ENCODE measurements at regions not wholly inside any gene's neighbourhood (a gene's known extent, or its start where the extent isn't known, plus 50 kb on each side); places are given as distances from the start of the nearest gene placed in this dataset.
A peak's percentile ranks its signal among the peaks of the same experiment; 100 is the strongest.

- intact Hi-C loops (cut with micrococcal nuclease): no loop called here
- no peaks in the 10 kb centered on the region for H3K9me3 Mint-ChIP-seq
- no peak overlapping the region for H3K4me3 Mint-ChIP-seq
- no peaks in the 10 kb centered on the region for H3K36me3 Mint-ChIP-seq (ENCODE audit: low read depth)
- no peak overlapping the region for H3K27ac Mint-ChIP-seq
- H3K4me1 Mint-ChIP-seq (ENCODE audit: low read depth): no peaks in the 10 kb centered on the region
- H3K27me3 Mint-ChIP-seq: peaks cover 7% of the 10 kb centered on the region
Measured at GRCh38 chr6:160921095-160921494, 70.5 kb upstream of the MAP3K4 start.

GRCh38 chr6:160926281-160927276 lies 65.0 kb upstream of the MAP3K4 start:
- intact Hi-C loops (cut with micrococcal nuclease): no loop called here
- Mint-ChIP-seq H3K4me3 (no peak overlapping the region), H3K9me3 (no peaks in the 10 kb centered on the region), H3K27me3 (peaks cover 34% of the 10 kb centered on the region), H3K27ac (no peak overlapping the region), H3K36me3 (ENCODE audit: low read depth) (no peaks in the 10 kb centered on the region), H3K4me1 (ENCODE audit: low read depth) (peaks cover 12% of the 10 kb centered on the region)

GRCh38 chr6:160927416-160927815 lies 64.2 kb upstream of the MAP3K4 start:
- intact Hi-C loops (cut with micrococcal nuclease): no loop called here
- Mint-ChIP-seq H3K36me3 (ENCODE audit: low read depth) (no peaks in the 10 kb centered on the region), H3K4me3 (no peak overlapping the region), H3K4me1 (ENCODE audit: low read depth) (peaks cover 12% of the 10 kb centered on the region), H3K27me3 (peaks cover 37% of the 10 kb centered on the region), H3K27ac (no peak overlapping the region), H3K9me3 (no peaks in the 10 kb centered on the region)

- Mint-ChIP-seq H3K27ac (no peak overlapping the region), H3K9me3 (no peaks in the 10 kb centered on the region), H3K4me3 (no peak overlapping the region), H3K36me3 (ENCODE audit: low read depth) (no peaks in the 10 kb centered on the region), H3K4me1 (ENCODE audit: low read depth) (peaks cover 12% of the 10 kb centered on the region), H3K27me3 (peaks cover 43% of the 10 kb centered on the region)
- intact Hi-C loops (cut with micrococcal nuclease): no loop called here
Measured at GRCh38 chr6:160929361-160929760, 62.2 kb upstream of the MAP3K4 start.

- Mint-ChIP-seq H3K9me3 (no peaks in the 10 kb centered on the region), H3K4me3 (no peak overlapping the region), H3K27ac (no peak overlapping the region), H3K27me3 (peaks cover 43% of the 10 kb centered on the region), H3K4me1 (ENCODE audit: low read depth) (peaks cover 12% of the 10 kb centered on the region), H3K36me3 (ENCODE audit: low read depth) (no peaks in the 10 kb centered on the region)
- intact Hi-C loops (cut with micrococcal nuclease): loop anchor here (1.0 to 2.0 kb wide), 2 partner anchors 62 to 445 kb away; no protein-coding TSS in a partner anchor
Measured at GRCh38 chr6:160929831-160930230, 61.7 kb upstream of the MAP3K4 start.

- Mint-ChIP-seq H3K27ac (no peak overlapping the region), H3K27me3 (peaks cover 42% of the 10 kb centered on the region)
Measured at GRCh38 chr6:160930547-160931377, 60.8 kb upstream of the MAP3K4 start.

GRCh38 chr6:160931378-160932310 lies 59.9 kb upstream of the MAP3K4 start:
- Mint-ChIP-seq H3K27ac (no peak overlapping the region), H3K27me3 (peaks cover 41% of the 10 kb centered on the region), H3K9me3 (no peaks in the 10 kb centered on the region), H3K4me1 (ENCODE audit: low read depth) (peaks cover 12% of the 10 kb centered on the region), H3K36me3 (ENCODE audit: low read depth) (no peaks in the 10 kb centered on the region), H3K4me3 (no peak overlapping the region)
- intact Hi-C loops (cut with micrococcal nuclease): loop anchor here (2.0 kb wide), 1 partner anchor 443 kb away; no protein-coding TSS in a partner anchor

More at GRCh38 chr6:160930547-160931377, 60.8 kb upstream of the MAP3K4 start:
- Mint-ChIP-seq H3K4me3 (peak overlapping the region; percentile 72), H3K9me3 (no peaks in the 10 kb centered on the region), H3K36me3 (ENCODE audit: low read depth) (no peaks in the 10 kb centered on the region), H3K4me1 (ENCODE audit: low read depth) (peaks cover 12% of the 10 kb centered on the region)
- intact Hi-C loops (cut with micrococcal nuclease): loop anchor here (1.0 to 2.0 kb wide), 2 partner anchors 62 to 444 kb away; no protein-coding TSS in a partner anchor

GRCh38 chr6:160933256-160933655 lies 58.3 kb upstream of the MAP3K4 start:
- no peaks in the 10 kb centered on the region for H3K9me3 Mint-ChIP-seq
- intact Hi-C loops (cut with micrococcal nuclease): no loop called here
- H3K27ac Mint-ChIP-seq: no peak overlapping the region
- peaks cover 12% of the 10 kb centered on the region for H3K4me1 Mint-ChIP-seq (ENCODE audit: low read depth)
- no peaks in the 10 kb centered on the region for H3K36me3 Mint-ChIP-seq (ENCODE audit: low read depth)
- no peak overlapping the region for H3K4me3 Mint-ChIP-seq
- H3K27me3 Mint-ChIP-seq: peaks cover 45% of the 10 kb centered on the region

GRCh38 chr6:160934157-160934556 lies 57.4 kb upstream of the MAP3K4 start:
- Mint-ChIP-seq H3K36me3 (ENCODE audit: low read depth) (no peaks in the 10 kb centered on the region), H3K4me1 (ENCODE audit: low read depth) (peaks cover 12% of the 10 kb centered on the region), H3K27ac (no peak overlapping the region), H3K4me3 (no peak overlapping the region), H3K9me3 (no peaks in the 10 kb centered on the region), H3K27me3 (peaks cover 42% of the 10 kb centered on the region)
- intact Hi-C loops (cut with micrococcal nuclease): no loop called here

GRCh38 chr6:160940197-160940596 lies 51.4 kb upstream of the MAP3K4 start:
- intact Hi-C loops (cut with micrococcal nuclease): no loop called here
- Mint-ChIP-seq H3K4me1 (ENCODE audit: low read depth) (no peaks in the 10 kb centered on the region), H3K4me3 (no peak overlapping the region), H3K36me3 (ENCODE audit: low read depth) (no peaks in the 10 kb centered on the region), H3K27me3 (peaks cover 16% of the 10 kb centered on the region), H3K27ac (no peak overlapping the region), H3K9me3 (no peaks in the 10 kb centered on the region)
